ENCODE measurements at regions not wholly inside any gene's neighbourhood (a gene's known extent, or its start where the extent isn't known, plus 50 kb on each side); places are given as distances from the start of the nearest gene placed in this dataset.

DNA sequence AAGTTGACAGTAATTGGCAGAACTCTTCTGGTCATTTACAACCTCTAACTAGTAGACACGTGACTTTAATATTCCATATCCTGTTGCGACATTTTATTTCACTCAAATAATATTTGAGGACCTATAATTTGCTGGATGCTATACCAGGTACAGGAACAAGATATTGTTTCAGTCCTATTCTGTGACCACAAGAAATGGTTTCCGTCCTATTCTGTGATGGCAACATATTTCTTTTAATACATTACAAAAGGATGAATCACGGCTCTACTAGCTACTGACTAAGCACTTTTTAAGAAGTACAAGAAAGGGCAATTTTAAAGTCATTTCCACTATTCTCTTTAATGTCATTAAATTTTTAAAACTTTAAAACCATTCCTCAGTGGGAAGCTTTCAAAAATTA, 400.2 kb downstream of the CNTN3 start (continued):
- TF ChIP-seq MTA3 (IDR thresholded peaks at IDR 0.05; ENCODE audit: borderline replicate concordance, low read length) (no peak), MYB (IDR thresholded peaks at IDR 0.05; ENCODE audit: borderline replicate concordance, low read depth, low read length) (no peak), SUPT20H (IDR thresholded peaks at IDR 0.05; ENCODE audit: borderline replicate concordance, control insufficient read depth, low read depth, low read length) (no peak), SMAD5 (IDR thresholded peaks at IDR 0.05; ENCODE audit: low read depth) (no peak), KDM1A (IDR thresholded peaks at IDR 0.05; ENCODE audit: borderline replicate concordance) (no peak)
- TF ChIP-seq, protein P1, sequence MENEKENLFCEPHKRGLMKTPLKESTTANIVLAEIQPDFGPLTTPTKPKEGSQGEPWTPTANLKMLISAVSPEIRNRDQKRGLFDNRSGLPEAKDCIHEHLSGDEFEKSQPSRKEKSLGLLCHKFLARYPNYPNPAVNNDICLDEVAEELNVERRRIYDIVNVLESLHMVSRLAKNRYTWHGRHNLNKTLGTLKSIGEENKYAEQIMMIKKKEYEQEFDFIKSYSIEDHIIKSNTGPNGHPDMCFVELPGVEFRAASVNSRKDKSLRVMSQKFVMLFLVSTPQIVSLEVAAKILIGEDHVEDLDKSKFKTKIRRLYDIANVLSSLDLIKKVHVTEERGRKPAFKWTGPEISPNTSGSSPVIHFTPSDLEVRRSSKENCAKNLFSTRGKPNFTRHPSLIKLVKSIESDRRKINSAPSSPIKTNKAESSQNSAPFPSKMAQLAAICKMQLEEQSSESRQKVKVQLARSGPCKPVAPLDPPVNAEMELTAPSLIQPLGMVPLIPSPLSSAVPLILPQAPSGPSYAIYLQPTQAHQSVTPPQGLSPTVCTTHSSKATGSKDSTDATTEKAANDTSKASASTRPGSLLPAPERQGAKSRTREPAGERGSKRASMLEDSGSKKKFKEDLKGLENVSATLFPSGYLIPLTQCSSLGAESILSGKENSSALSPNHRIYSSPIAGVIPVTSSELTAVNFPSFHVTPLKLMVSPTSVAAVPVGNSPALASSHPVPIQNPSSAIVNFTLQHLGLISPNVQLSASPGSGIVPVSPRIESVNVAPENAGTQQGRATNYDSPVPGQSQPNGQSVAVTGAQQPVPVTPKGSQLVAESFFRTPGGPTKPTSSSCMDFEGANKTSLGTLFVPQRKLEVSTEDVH (IDR thresholded peaks at IDR 0.05; ENCODE audit: low read depth, partially characterized antibody) = no peak

DNA sequence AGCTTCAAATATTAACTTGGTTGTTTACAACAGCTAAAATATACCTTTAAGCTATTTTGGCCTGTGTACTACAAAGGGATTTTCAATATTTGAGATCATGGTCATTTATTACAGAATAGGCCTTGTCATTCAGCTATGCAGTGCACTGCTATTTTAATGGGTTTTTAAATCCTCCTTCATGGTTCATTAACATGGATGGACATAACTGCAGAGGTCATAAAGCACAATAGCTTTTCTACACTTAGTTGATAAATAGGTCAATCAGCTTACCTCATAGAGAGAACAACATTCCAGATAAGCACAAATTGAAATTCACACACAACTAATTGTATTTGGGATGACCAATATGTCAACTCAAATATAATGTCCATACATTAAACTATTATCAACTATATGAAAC, 403.7 kb downstream of the CNTN3 start:
- Histone ChIP-seq H4K20me1 (ENCODE audit: control insufficient read depth, insufficient read depth) (no peaks in the 10 kb centered on the region), H3K36me3 (ENCODE audit: control insufficient read depth in 2 of 2, insufficient read depth in 2 of 2, low read length in 1 of 2) (no peaks in the 10 kb centered on the region), H3K27me3 (replicated peaks in 1 of 2; ENCODE audit: control insufficient read depth in 2 of 2, insufficient read depth in 2 of 2, low read length in 1 of 2) (no peaks in the 10 kb centered on the region), H3K9ac (ENCODE audit: control insufficient read depth, insufficient read depth, low read length) (no peak overlapping the region), H3K4me3 (no peak overlapping the region), H3K4me2 (ENCODE audit: control insufficient read depth, insufficient read depth) (no peak overlapping the region), H3K4me1 (ENCODE audit: control insufficient read depth, insufficient read depth, low read length) (no peaks in the 10 kb centered on the region), H2AFZ (ENCODE audit: control insufficient read depth, low read depth, low read length) (no peak overlapping the region), H3K79me2 (ENCODE audit: control insufficient read depth, insufficient read depth, low read length) (no peaks in the 10 kb centered on the region), H3K27ac (ENCODE audit: control insufficient read depth, insufficient read depth) (no peak overlapping the region), H3K9me3 (replicated peaks; ENCODE audit: control insufficient read depth, insufficient read depth, low read length) (no peaks in the 10 kb centered on the region)
- DNase-seq (ENCODE audit: low read depth, low spot score) (no peak), ATAC-seq (no peak), FAIRE-seq (no peak)
- in situ Hi-C loops (cut with MboI) (no loop called here), intact Hi-C loops (cut with micrococcal nuclease; ENCODE audit: unreplicated experiment) (no loop called here)
- no TSS peak for BruUV-seq (replicated peaks)
- ChIA-PET SMC1A (ENCODE audit: uncharacterized antibody, unreplicated experiment) (interaction anchor here (0.7 to 1.2 kb wide), 2 partner anchors 10 to 421 kb away, joined by 3 read pairs; no protein-coding TSS in a partner anchor), POLR2A (no interaction called here), RAD21 (ENCODE audit: unreplicated experiment) (no interaction called here), CTCF (no interaction called here)
- TF ChIP-seq RCOR1 (conservative IDR thresholded peaks at IDR 0.05; ENCODE audit: low read depth, low read length) = no peak
- TF ChIP-seq NR2C1 (IDR thresholded peaks at IDR 0.05) = no peak
- TF ChIP-seq, protein P2, sequence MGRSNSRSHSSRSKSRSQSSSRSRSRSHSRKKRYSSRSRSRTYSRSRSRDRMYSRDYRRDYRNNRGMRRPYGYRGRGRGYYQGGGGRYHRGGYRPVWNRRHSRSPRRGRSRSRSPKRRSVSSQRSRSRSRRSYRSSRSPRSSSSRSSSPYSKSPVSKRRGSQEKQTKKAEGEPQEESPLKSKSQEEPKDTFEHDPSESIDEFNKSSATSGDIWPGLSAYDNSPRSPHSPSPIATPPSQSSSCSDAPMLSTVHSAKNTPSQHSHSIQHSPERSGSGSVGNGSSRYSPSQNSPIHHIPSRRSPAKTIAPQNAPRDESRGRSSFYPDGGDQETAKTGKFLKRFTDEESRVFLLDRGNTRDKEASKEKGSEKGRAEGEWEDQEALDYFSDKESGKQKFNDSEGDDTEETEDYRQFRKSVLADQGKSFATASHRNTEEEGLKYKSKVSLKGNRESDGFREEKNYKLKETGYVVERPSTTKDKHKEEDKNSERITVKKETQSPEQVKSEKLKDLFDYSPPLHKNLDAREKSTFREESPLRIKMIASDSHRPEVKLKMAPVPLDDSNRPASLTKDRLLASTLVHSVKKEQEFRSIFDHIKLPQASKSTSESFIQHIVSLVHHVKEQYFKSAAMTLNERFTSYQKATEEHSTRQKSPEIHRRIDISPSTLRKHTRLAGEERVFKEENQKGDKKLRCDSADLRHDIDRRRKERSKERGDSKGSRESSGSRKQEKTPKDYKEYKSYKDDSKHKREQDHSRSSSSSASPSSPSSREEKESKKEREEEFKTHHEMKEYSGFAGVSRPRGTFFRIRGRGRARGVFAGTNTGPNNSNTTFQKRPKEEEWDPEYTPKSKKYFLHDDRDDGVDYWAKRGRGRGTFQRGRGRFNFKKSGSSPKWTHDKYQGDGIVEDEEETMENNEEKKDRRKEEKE (IDR thresholded peaks at IDR 0.05) = no peak
- TF ChIP-seq RBBP5 (conservative IDR thresholded peaks at IDR 0.05) = no peak
- TF ChIP-seq, protein P3, sequence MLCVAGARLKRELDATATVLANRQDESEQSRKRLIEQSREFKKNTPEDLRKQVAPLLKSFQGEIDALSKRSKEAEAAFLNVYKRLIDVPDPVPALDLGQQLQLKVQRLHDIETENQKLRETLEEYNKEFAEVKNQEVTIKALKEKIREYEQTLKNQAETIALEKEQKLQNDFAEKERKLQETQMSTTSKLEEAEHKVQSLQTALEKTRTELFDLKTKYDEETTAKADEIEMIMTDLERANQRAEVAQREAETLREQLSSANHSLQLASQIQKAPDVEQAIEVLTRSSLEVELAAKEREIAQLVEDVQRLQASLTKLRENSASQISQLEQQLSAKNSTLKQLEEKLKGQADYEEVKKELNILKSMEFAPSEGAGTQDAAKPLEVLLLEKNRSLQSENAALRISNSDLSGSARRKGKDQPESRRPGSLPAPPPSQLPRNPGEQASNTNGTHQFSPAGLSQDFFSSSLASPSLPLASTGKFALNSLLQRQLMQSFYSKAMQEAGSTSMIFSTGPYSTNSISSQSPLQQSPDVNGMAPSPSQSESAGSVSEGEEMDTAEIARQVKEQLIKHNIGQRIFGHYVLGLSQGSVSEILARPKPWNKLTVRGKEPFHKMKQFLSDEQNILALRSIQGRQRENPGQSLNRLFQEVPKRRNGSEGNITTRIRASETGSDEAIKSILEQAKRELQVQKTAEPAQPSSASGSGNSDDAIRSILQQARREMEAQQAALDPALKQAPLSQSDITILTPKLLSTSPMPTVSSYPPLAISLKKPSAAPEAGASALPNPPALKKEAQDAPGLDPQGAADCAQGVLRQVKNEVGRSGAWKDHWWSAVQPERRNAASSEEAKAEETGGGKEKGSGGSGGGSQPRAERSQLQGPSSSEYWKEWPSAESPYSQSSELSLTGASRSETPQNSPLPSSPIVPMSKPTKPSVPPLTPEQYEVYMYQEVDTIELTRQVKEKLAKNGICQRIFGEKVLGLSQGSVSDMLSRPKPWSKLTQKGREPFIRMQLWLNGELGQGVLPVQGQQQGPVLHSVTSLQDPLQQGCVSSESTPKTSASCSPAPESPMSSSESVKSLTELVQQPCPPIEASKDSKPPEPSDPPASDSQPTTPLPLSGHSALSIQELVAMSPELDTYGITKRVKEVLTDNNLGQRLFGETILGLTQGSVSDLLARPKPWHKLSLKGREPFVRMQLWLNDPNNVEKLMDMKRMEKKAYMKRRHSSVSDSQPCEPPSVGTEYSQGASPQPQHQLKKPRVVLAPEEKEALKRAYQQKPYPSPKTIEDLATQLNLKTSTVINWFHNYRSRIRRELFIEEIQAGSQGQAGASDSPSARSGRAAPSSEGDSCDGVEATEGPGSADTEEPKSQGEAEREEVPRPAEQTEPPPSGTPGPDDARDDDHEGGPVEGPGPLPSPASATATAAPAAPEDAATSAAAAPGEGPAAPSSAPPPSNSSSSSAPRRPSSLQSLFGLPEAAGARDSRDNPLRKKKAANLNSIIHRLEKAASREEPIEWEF (IDR thresholded peaks at IDR 0.05; ENCODE audit: insufficient replicate concordance, low read depth, low read length) = no peak
- TF ChIP-seq POLR2AphosphoS5 (IDR thresholded peaks at IDR 0.05; ENCODE audit: low read length) = no peak

Data from GM12878 (cell line).